ENCODE measurements at regions not wholly inside any gene's neighbourhood (a gene's known extent, or its start where the extent isn't known, plus 50 kb on each side); places are given as distances from the start of the nearest gene placed in this dataset.
"Not testable (repeated sequence)": the region's sequence is repeated elsewhere in the genome, so short reads cannot be mapped to it uniquely, and the experiment has no call there.

DNA sequence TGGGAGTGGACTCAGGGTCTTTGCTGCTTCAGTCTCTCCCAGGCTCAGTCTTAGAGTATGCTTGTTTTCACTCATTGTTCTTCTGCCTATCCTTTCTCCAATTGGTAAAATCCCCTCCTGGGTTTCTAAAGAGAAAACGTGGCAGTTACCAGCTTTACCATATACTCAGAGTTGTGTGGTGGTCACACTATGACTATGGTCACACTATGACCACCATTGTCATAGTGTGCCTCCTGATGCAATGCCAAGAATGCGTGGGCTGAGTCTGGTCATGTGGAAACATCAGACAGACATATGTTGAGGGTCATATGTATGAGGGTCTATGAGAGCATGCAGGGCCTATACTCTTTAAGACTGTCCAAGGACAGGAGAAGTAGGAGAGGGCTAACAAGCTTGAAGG is 326.5 kb upstream of the PRR16 start:
- Mint-ChIP-seq H3K36me3 (ENCODE audit: low read depth) (no peaks in the 10 kb centered on the region), H3K27me3 (ENCODE audit: low read depth, poor library complexity) (no peaks in the 10 kb centered on the region), H3K4me3 (no peak overlapping the region), H3K27ac (no peak overlapping the region), H3K4me1 (peaks cover 4% of the 10 kb centered on the region), H3K9me3 (peaks cover 4% of the 10 kb centered on the region)
- no peak for DNase-seq
- TF ChIP-seq, protein P1, sequence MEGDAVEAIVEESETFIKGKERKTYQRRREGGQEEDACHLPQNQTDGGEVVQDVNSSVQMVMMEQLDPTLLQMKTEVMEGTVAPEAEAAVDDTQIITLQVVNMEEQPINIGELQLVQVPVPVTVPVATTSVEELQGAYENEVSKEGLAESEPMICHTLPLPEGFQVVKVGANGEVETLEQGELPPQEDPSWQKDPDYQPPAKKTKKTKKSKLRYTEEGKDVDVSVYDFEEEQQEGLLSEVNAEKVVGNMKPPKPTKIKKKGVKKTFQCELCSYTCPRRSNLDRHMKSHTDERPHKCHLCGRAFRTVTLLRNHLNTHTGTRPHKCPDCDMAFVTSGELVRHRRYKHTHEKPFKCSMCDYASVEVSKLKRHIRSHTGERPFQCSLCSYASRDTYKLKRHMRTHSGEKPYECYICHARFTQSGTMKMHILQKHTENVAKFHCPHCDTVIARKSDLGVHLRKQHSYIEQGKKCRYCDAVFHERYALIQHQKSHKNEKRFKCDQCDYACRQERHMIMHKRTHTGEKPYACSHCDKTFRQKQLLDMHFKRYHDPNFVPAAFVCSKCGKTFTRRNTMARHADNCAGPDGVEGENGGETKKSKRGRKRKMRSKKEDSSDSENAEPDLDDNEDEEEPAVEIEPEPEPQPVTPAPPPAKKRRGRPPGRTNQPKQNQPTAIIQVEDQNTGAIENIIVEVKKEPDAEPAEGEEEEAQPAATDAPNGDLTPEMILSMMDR (IDR thresholded peaks at IDR 0.05), result no peak

DNA sequence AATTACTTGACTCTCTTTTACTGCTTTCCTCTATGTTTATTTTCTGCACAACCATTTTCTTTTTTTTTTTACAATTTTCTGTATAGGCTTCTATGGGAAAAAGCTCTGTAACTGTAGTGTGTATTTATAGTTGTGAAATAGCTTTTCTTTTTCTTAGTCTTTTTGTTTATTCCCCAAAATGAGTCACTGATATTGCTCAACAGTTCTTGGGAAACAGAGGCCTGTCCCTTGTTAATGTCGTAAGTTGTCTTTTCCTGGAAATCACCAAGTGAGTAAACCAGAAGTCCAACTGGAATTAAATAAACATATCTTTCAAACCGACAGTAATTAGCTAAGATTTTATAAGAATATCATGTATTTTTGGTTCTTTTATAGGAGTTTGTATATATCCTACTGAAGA is 325.1 kb upstream of the PRR16 start:
- H3K27ac Mint-ChIP-seq, result no peak overlapping the region
- H3K4me3 Mint-ChIP-seq, result no peak overlapping the region
- H3K9me3 Mint-ChIP-seq, result peaks cover 1% of the 10 kb centered on the region
- no peaks in the 10 kb centered on the region for H3K27me3 Mint-ChIP-seq (ENCODE audit: low read depth, poor library complexity)
- no peak for DNase-seq
- H3K36me3 Mint-ChIP-seq (ENCODE audit: low read depth), result no peaks in the 10 kb centered on the region
- TF ChIP-seq, protein P1 (IDR thresholded peaks at IDR 0.05), result no peak
- H3K4me1 Mint-ChIP-seq, result no peaks in the 10 kb centered on the region

DNA sequence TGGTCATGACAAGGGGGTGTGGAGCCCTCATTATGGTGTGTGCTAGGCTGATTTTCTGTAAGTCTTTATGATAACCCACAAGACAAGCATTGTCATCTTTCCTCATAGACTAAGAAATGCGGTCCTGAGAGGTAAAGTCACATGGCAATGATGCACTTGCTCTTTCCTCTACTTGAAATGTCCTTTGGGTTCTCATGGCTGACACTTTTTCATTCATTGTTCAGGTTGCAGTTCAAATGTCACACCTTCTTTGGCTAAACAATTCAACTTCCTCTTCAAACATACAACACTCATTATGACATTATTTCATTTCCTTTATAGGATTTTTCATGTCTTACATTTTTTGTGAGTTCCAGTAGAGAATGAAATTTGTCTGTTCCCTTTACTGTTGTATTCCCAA is 323.6 kb upstream of the PRR16 start:
- no peaks in the 10 kb centered on the region for H3K4me1 Mint-ChIP-seq
- DNase-seq, result no peak
- H3K36me3 Mint-ChIP-seq (ENCODE audit: low read depth), result no peaks in the 10 kb centered on the region
- H3K27ac Mint-ChIP-seq, result no peak overlapping the region
- H3K4me3 Mint-ChIP-seq, result no peak overlapping the region
- peaks cover 16% of the 10 kb centered on the region for H3K9me3 Mint-ChIP-seq
- TF ChIP-seq, protein P1 (IDR thresholded peaks at IDR 0.05), result no peak
- no peaks in the 10 kb centered on the region for H3K27me3 Mint-ChIP-seq (ENCODE audit: low read depth, poor library complexity)

DNA sequence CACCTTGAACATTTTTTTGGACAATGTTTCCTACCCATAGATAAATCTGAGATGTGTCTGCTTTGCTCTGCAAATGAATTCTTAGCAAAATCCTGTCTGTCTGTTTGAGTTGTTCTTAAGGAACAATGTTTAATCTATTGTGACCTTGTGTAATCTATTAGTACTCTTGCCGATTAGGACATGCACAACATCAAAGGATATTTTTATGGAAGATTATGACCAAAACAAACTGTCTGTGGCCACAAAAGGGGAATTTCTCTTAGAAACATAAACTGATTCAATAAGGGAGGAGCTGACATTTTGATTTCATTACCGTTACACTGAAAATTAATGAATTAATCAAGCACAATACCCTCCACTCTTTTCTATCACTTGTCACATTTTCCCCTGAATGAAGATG is 323.0 kb upstream of the PRR16 start:
- no peaks in the 10 kb centered on the region for H3K27me3 Mint-ChIP-seq (ENCODE audit: low read depth, poor library complexity)
- TF ChIP-seq, protein P1 (IDR thresholded peaks at IDR 0.05), result no peak
- no peak for DNase-seq
- peaks cover 6% of the 10 kb centered on the region for H3K36me3 Mint-ChIP-seq (ENCODE audit: low read depth)
- H3K4me3 Mint-ChIP-seq, result no peak overlapping the region
- no peaks in the 10 kb centered on the region for H3K4me1 Mint-ChIP-seq
- peaks cover 22% of the 10 kb centered on the region for H3K9me3 Mint-ChIP-seq
- no peak overlapping the region for H3K27ac Mint-ChIP-seq

- peaks cover 34% of the 10 kb centered on the region for H3K9me3 Mint-ChIP-seq
- no peak overlapping the region for H3K27ac Mint-ChIP-seq
- peaks cover 3% of the 10 kb centered on the region for H3K4me1 Mint-ChIP-seq
- TF ChIP-seq, protein P1 (IDR thresholded peaks at IDR 0.05), result no peak
- no peaks in the 10 kb centered on the region for H3K27me3 Mint-ChIP-seq (ENCODE audit: low read depth, poor library complexity)
- peaks cover 7% of the 10 kb centered on the region for H3K36me3 Mint-ChIP-seq (ENCODE audit: low read depth)
- DNase-seq, result no peak
- no peak overlapping the region for H3K4me3 Mint-ChIP-seq
Measured at GRCh38 chr5:120146787-120147186, 317.3 kb upstream of the PRR16 start.

- H3K27ac Mint-ChIP-seq, result not testable (repeated sequence)
Measured at GRCh38 chr5:120147911-120148310, 316.2 kb upstream of the PRR16 start.

More at GRCh38 chr5:120147911-120148310, 316.2 kb upstream of the PRR16 start:
- H3K27me3 Mint-ChIP-seq (ENCODE audit: low read depth, poor library complexity); H3K36me3 Mint-ChIP-seq (ENCODE audit: low read depth); H3K4me1 Mint-ChIP-seq; DNase-seq; H3K4me3 Mint-ChIP-seq: not testable (repeated sequence)
- H3K9me3 Mint-ChIP-seq, result peaks cover 34% of the 10 kb centered on the region
